ENCODE measurements at regions not wholly inside any gene's neighbourhood (a gene's known extent, or its start where the extent isn't known, plus 50 kb on each side); places are given as distances from the start of the nearest gene placed in this dataset.
"Not testable (repeated sequence)": the region's sequence is repeated elsewhere in the genome, so short reads cannot be mapped to it uniquely, and the experiment has no call there.

- TF ChIP-seq CTCF (IDR thresholded peaks at IDR 0.05; ENCODE audit: insufficient read depth, low read length, severe bottlenecking): no peak
- Histone ChIP-seq H3K4me3 (ENCODE audit: low read depth, low read length) (no peak overlapping the region), H3K27me3 (ENCODE audit: control insufficient read depth, insufficient read depth, low read length) (no peaks in the 10 kb centered on the region), H3K36me3 (ENCODE audit: control insufficient read depth, insufficient read depth, low read length) (no peaks in the 10 kb centered on the region)
- peak; percentile 84 for DNase-seq (ENCODE audit: low read depth)
- no peak for FAIRE-seq
Observed at GRCh38 chr1:185393205-185393604, 76.2 kb upstream of the IVNS1ABP start.

DNA sequence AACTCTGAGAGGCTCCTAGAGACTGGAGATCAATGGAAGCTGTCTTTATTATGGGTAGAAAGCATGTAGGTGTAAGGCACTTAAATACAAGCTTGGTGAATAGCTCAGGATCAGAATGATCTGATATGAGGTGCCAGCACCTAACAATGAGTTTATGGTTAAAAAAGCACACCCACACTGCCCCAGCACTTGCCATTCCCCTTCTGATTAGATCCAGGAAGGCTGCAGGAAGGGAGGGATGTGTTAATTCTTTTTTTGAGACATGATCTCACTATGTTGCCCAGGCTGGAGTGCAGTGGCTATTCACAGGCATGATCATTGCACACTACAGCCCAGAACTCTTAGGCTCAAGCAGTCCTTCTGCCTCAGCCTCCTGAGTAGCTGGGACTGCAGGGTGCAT, 71.8 kb upstream of the IVNS1ABP start:
- Histone ChIP-seq H3K4me3 (ENCODE audit: low read depth, low read length) (no peak overlapping the region), H3K36me3 (ENCODE audit: control insufficient read depth, insufficient read depth, low read length) (no peaks in the 10 kb centered on the region), H3K27me3 (ENCODE audit: control insufficient read depth, insufficient read depth, low read length) (no peaks in the 10 kb centered on the region)
- no peak for FAIRE-seq
- no peak for TF ChIP-seq CTCF (IDR thresholded peaks at IDR 0.05; ENCODE audit: insufficient read depth, low read length, severe bottlenecking)
- no peak for DNase-seq (ENCODE audit: low read depth)

GRCh38 chr1:185388346-185388745, 71.3 kb upstream of the IVNS1ABP start:
- DNase-seq (ENCODE audit: low read depth): no peak
- Histone ChIP-seq H3K36me3 (ENCODE audit: control insufficient read depth, insufficient read depth, low read length) (no peaks in the 10 kb centered on the region), H3K4me3 (ENCODE audit: low read depth, low read length) (no peak overlapping the region), H3K27me3 (ENCODE audit: control insufficient read depth, insufficient read depth, low read length) (no peaks in the 10 kb centered on the region)
- no peak for FAIRE-seq
- TF ChIP-seq CTCF (IDR thresholded peaks at IDR 0.05; ENCODE audit: insufficient read depth, low read length, severe bottlenecking): no peak

- Histone ChIP-seq H3K27me3 (ENCODE audit: control insufficient read depth, insufficient read depth, low read length) (no peaks in the 10 kb centered on the region), H3K4me3 (ENCODE audit: low read depth, low read length) (no peak overlapping the region), H3K36me3 (ENCODE audit: control insufficient read depth, insufficient read depth, low read length) (no peaks in the 10 kb centered on the region)
- TF ChIP-seq CTCF (IDR thresholded peaks at IDR 0.05; ENCODE audit: insufficient read depth, low read length, severe bottlenecking): no peak
- no peak for FAIRE-seq
- DNase-seq (ENCODE audit: low read depth): no peak
Observed at GRCh38 chr1:185385991-185386390, 68.9 kb upstream of the IVNS1ABP start.

DNA sequence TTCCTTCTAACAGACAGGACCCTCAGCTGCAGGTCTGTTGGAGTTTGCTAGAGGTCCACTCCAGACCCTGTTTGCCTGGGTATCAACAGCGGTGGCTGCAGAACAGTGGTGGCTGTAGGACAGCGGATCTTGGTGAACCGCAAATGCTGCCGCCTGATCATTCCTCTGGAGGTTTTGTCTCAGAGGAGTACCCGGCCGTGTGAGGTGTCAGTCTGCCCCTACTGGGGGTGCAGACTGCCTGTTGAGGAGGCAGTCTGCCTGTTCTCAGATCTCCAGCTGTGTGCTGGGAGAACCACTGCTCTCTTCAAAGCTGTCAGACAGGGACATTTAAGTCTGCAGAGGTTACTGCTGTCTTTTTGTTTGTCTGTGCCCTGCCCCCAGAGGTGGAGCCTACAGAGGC, 66.8 kb upstream of the IVNS1ABP start:
- not testable (repeated sequence) for H3K27me3 ChIP-seq (ENCODE audit: control insufficient read depth, insufficient read depth, low read length); H3K36me3 ChIP-seq (ENCODE audit: control insufficient read depth, insufficient read depth, low read length); DNase-seq (ENCODE audit: low read depth); H3K4me3 ChIP-seq (ENCODE audit: low read depth, low read length); FAIRE-seq

GRCh38 chr1:185377831-185378230, 60.8 kb upstream of the IVNS1ABP start:
- no peaks in the 10 kb centered on the region for H3K36me3 ChIP-seq (ENCODE audit: control insufficient read depth, insufficient read depth, low read length)
- no peaks in the 10 kb centered on the region for H3K27me3 ChIP-seq (ENCODE audit: control insufficient read depth, insufficient read depth, low read length)
- FAIRE-seq (no peak), DNase-seq (ENCODE audit: low read depth) (no peak)
- no peak overlapping the region for H3K4me3 ChIP-seq (ENCODE audit: low read depth, low read length)
- TF ChIP-seq CTCF (IDR thresholded peaks at IDR 0.05; ENCODE audit: insufficient read depth, low read length, severe bottlenecking): no peak

Measured in bronchial epithelial cell (primary cell).